Erythroblast (primary cell): ENCODE measurements at regions not wholly inside any gene's neighbourhood (a gene's known extent, or its start where the extent isn't known, plus 50 kb on each side); places are given as distances from the start of the nearest gene placed in this dataset.
A peak's percentile ranks its signal among the peaks of the same experiment; 100 is the strongest.
"Not testable (repeated sequence)": the region's sequence is repeated elsewhere in the genome, so short reads cannot be mapped to it uniquely, and the experiment has no call there.

Source experiments
- DNase-seq, 2 experiments: peaks; one replicate each; lab custom pipeline; 2025; lab: John Stamatoyannopoulos, UW
- GATA1 ChIP-seq: IDR thresholded peaks from 2 replicates; pipeline ENCODE4 v1.6.1; 2011; ENCODE audit warnings: low read depth, mild to moderate bottlenecking, control low read depth, low read length, moderate library complexity
- POLR2A ChIP-seq: IDR thresholded peaks from 2 replicates; pipeline ENCODE4 v1.6.1; 2011; ENCODE audit warnings: mild to moderate bottlenecking, low read length

DNA sequence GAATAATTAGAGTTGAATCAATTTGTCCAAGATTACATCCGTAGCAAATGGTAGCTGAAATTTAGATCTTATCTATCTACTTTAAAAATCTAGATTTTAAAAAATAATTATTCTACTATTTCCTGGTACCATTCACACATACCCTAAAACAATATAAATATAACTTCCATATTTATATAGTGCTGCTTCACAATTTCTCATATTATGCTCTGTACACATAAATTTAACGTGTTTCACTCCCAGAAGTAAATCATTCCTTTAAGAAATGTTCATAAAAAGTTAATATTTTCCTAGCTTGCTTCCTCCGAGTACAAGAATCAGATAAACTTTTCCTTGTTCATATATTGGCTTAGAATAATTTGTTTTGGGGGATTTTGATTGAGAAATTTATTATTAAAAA, 857.0 kb upstream of the SPRY2 start:
- TF ChIP-seq GATA1 (no peak), POLR2A (no peak)
- no peak for DNase-seq

DNA sequence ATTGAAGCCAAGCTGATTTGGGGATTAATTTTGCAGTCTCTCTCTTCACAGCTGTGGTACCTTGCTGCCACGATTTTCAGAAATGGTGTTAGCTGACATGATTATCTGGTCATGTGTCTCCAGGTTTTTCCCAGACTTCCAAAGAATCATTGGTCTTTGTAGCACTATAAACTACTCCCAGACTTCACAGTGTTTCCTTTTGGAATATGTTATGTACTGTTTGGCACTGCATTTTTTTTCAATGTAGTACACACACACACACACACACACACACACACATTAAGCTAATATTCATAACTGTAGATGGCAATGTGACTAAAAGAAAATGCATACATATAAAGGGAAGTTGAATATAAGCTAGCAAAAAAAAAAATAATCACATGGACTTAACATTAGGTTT, 856.6 kb upstream of the SPRY2 start:
- DNase-seq = no peak
- TF ChIP-seq POLR2A (no peak), GATA1 (no peak)

DNA sequence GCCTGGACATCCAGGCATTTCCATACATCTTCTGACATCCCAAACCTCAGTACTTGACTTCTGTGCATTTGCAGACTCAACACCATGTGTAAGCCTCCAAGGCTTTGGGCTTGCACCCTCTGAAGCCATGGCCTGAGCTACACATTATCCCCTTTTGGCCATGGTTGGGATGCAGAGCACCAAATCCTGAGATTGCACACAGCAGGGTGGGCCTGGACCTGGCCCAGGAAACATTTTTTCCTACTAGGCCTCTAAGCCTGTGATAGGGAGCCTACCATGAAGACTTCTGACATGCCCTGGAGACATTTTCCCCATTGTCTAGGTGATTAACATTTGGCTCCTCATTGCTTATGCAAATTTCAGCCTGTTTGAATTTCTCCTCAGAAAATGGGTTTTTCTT, 853.4 kb upstream of the SPRY2 start:
- no peak for DNase-seq
- TF ChIP-seq POLR2A (no peak), GATA1 (no peak)

GRCh38 chr13:81184556-81185265, 843.8 kb upstream of the SPRY2 start:
- DNase-seq = no peak

GRCh38 chr13:81172603-81173002, 831.7 kb upstream of the SPRY2 start:
- TF ChIP-seq GATA1 = no peak
- no peak for TF ChIP-seq POLR2A
- DNase-seq = no peak

More at GRCh38 chr13:81184556-81185265, 843.8 kb upstream of the SPRY2 start:
- TF ChIP-seq POLR2A = no peak
- no peak for TF ChIP-seq GATA1

DNA sequence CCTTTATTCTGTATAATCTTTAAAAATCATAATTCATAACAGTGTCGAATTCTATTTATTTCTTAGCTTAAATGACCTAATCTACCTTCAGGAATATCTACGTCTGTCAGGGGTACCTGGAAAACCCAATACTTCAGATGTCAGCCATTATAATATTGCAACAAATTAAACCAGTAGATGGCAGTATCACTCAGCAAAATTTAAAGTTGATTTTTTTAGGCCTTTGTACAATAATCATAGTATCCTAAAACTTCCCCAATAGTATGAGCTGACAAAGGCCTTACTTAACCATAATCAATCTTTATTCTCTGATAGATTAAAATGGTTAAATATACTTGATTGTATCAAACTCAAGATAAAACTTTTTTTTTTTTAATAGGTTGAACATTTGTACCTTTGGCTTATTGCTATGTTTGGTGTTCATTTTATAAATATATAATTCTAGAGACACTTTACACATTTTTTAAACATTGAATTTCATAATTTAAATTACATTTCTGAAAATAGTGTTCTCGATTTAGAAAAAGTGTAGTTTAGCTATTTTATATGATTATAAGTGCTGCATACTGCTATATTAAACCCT, 830.2 kb upstream of the SPRY2 start:
- peak; percentile 1 to 21 for DNase-seq
- TF ChIP-seq GATA1 = no peak
- no peak for TF ChIP-seq POLR2A

DNA sequence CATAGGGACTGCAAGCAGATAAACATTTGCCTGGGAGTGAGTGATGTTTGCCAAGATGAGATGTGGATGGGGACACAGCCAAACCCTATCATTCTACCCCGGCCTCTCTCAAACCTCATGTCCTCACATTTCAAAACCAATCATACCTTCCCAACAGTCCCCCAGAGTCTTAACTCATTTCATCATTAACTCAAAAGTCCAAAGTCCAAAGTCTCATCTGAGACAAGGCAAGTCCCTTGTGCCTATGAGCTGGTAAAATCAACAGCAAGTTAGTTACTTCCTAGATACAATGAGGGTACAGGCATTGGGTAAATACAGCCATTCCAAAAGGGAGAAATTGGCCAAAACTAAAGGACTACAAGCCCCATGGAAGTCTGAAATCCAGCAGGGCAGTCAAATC, 822.9 kb upstream of the SPRY2 start:
- not testable (repeated sequence) for DNase-seq

GRCh38 chr13:81153478-81153877, 812.6 kb upstream of the SPRY2 start:
- no peak for DNase-seq
- no peak for TF ChIP-seq GATA1
- TF ChIP-seq POLR2A = no peak

GRCh38 chr13:81148822-81149221, 807.9 kb upstream of the SPRY2 start:
- TF ChIP-seq GATA1 (no peak), POLR2A (no peak)
- no peak for DNase-seq

GRCh38 chr13:81146576-81146975, 805.6 kb upstream of the SPRY2 start:
- not testable (repeated sequence) for DNase-seq

- TF ChIP-seq POLR2A (no peak), GATA1 (no peak)
- DNase-seq = no peak
Measured at GRCh38 chr13:81142306-81142999, 801.5 kb upstream of the SPRY2 start.

DNA sequence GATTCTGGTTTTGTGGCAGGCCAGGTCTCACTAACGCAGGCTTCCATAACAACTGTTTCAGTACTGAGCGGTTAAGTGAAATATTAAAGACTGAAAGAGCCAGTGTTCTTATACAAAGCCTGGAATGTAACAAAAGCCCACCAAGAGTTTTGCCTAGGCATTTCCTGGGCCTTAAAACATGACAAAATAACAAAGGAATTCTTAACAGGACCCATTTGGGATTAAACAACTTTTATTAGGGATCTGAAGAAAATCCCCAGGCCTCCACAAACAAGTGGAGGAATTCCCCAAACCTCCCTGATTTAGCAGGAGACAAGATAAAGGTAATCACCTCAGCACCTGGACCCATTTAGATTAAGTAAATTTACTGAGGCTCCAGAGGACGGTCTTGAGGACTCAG, 799.7 kb upstream of the SPRY2 start:
- TF ChIP-seq GATA1 = no peak
- no peak for DNase-seq

DNA sequence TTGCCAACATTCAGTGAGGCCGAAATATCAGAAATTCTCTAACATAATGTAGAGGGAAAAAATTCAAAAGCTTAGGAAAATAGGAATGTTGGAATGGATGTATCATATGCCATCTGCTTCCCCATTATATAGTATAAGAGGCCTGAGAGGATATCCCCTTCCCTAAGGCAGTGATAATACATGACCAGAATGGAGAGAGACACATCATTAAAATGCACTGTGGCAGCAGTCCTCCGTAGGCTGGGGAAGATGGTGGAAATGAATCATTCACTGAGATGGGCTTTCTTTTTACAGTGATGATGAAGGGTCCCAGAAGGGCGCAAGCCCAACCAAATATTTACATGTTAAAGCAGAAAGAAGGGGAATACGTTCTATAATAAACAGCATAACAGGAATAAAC, 799.1 kb upstream of the SPRY2 start:
- no peak for DNase-seq
- TF ChIP-seq GATA1 (no peak), POLR2A (no peak)

GRCh38 chr13:81138353-81138980, 797.5 kb upstream of the SPRY2 start:
- TF ChIP-seq POLR2A = no peak

DNA sequence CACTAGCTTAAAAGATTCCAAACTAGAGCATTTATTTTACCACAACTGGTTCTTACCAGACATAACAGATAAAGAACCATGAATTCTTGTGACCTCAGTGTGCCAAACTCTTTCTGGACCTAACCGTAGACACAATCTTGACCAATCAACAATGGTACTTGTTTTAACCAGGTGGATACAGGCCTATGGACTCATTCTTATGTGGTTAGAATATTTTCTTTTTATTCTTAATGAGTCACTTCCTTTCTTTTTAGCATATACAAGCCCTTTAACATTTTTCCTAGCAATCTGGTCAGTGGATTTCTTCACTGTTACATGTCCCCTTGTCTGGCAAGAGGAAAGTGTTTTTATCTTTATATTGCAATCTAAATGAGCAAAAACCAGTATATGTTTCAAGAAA, 792.1 kb upstream of the SPRY2 start:
- no peak for TF ChIP-seq POLR2A
- no peak for TF ChIP-seq GATA1
- no peak for DNase-seq

More at GRCh38 chr13:81138353-81138980, 797.5 kb upstream of the SPRY2 start:
- DNase-seq = no peak
